HepG2 (cell line): ENCODE measurements at regions not wholly inside any gene's neighbourhood (a gene's known extent, or its start where the extent isn't known, plus 50 kb on each side); places are given as distances from the start of the nearest gene placed in this dataset.

Source experiments
- ATAC-seq: fragments of 200-7000 bp; cut with Tn5 transposase; 3 replicates; pipeline ENCODE4 v1.9.1; 2020; ENCODE audit warnings: mild to moderate bottlenecking, moderate library complexity
- BruUV-seq: library from RNA; stranded (reverse); fragments of 400-500 nt; replicated peaks from 2 replicates; lab custom pipeline; 2021; lab: Mats Ljungman, UMichigan
- CTCF ChIA-PET: fragments of 300-600 bp; formaldehyde crosslinking; extraction: SDS; loops from one replicate; lab custom pipeline; 2021; ENCODE audit warnings: low total read pairs, inconsistent platforms, low intra/inter-chr PET ratio; lab: Yijun Ruan, JAX
- POLR2A ChIA-PET: fragments of 350-600 bp; sonication (Branson Sonifier 250); formaldehyde crosslinking; loops from one replicate; lab custom pipeline; 2020; ENCODE audit warnings: antibody characterized with exemption, inconsistent platforms; lab: Yijun Ruan, JAX
- DNase-seq: peaks from one replicate; pipeline ENCODE4 v3.0.0-alpha.2; 2015; ENCODE audit warnings: low spot score
- FAIRE-seq: peaks from 3 replicates; lab custom pipeline; 2011; peaks lifted over from hg19 to GRCh38; lab: Jason Lieb, UNC
- H2AFZ ChIP-seq: one replicate; pipeline ENCODE4 v1.6.1; 2011; ENCODE audit warnings: low read length, inconsistent platforms
- H3K27ac ChIP-seq: fragments of 300-600 bp; 3 replicates; pipeline ENCODE4 v1.8.0; 2011; ENCODE audit warnings: mixed run types, mild to moderate bottlenecking, mixed read lengths, low read length, inconsistent platforms; ENCODE audit not compliant: insufficient read depth; ENCODE audit errors: extremely low read length
- H3K27me3 ChIP-seq, 2 experiments: fragments of 200-600 bp in 1 of 2; 2 replicates in 1 of 2; 3 replicates in 1 of 2; pipeline versions ENCODE4 v1.6.0 to v1.8.0; 2011; ENCODE audit warnings: low read length in 2 of 2, mild to moderate bottlenecking in 2 of 2, moderate library complexity in 2 of 2, inconsistent platforms in 1 of 2; ENCODE audit not compliant: insufficient read depth in 2 of 2, control insufficient read depth in 1 of 2
- H3K36me3 ChIP-seq, 2 experiments: fragments of 200-600 bp in 1 of 2; replicated peaks in 1 of 2; 2 replicates in 1 of 2; 3 replicates in 1 of 2; pipeline versions ENCODE4 v1.5.1 to v1.8.0; 2011; ENCODE audit warnings: low read length in 2 of 2, inconsistent platforms in 1 of 2; ENCODE audit not compliant: insufficient read depth in 2 of 2, control insufficient read depth in 1 of 2
- H3K4me1 ChIP-seq: 2 replicates; pipeline ENCODE4 v1.5.1; 2012; ENCODE audit warnings: low read length, inconsistent platforms; ENCODE audit not compliant: insufficient read depth
- H3K4me2 ChIP-seq: 2 replicates; pipeline ENCODE4 v1.6.0; 2011; ENCODE audit warnings: low read depth, low read length, inconsistent platforms
- H3K4me3 ChIP-seq, 3 experiments: fragments of 200-600 bp in 1 of 3; sonication (generic), shearing (Covaris generic) in 1 of 3; replicated peaks in 1 of 3; 2 replicates each; pipeline ENCODE4 v1.5.1; 2011 to 2016; ENCODE audit warnings: low read length in 3 of 3, inconsistent platforms in 2 of 3, low read depth in 2 of 3, mild to moderate bottlenecking in 2 of 3, control low read depth in 1 of 3, mixed read lengths in 1 of 3; ENCODE audit not compliant: insufficient read depth in 1 of 3
- H3K79me2 ChIP-seq: one replicate; pipeline ENCODE4 v1.6.1; 2011; ENCODE audit warnings: low read length, inconsistent platforms; ENCODE audit not compliant: insufficient read depth
- H3K9ac ChIP-seq: 2 replicates; pipeline ENCODE4 v1.6.0; 2011; ENCODE audit warnings: mild to moderate bottlenecking, low read depth, low read length, inconsistent platforms; ENCODE audit not compliant: insufficient read depth
- H3K9me3 ChIP-seq: 2 replicates; pipeline ENCODE4 v1.5.1; 2012; ENCODE audit warnings: mild to moderate bottlenecking, low read length
- H4K20me1 ChIP-seq: 2 replicates; pipeline ENCODE4 v1.6.0; 2011; ENCODE audit warnings: inconsistent platforms, mild to moderate bottlenecking, low read length, moderate library complexity; ENCODE audit not compliant: insufficient read depth
- ARNTL ChIP-seq: sonication (generic); formaldehyde crosslinking; IDR thresholded peaks from 2 replicates; pipeline ENCODE4 v1.4.0; 2020; ENCODE audit warnings: mild to moderate bottlenecking, missing genetic modification reagents
- BCL3 ChIP-seq: sonication (generic); formaldehyde crosslinking; IDR thresholded peaks from 2 replicates; pipeline ENCODE4 v1.5.1; 2020; ENCODE audit warnings: mild to moderate bottlenecking, missing genetic modification reagents, moderate library complexity
- DNMT3B ChIP-seq: conservative IDR thresholded peaks from 2 replicates; pipeline ENCODE4 v1.6.1; 2016; ENCODE audit warnings: missing biosample characterization, control low read depth
- ELF3 ChIP-seq: IDR thresholded peaks from 2 replicates; pipeline ENCODE4 v1.6.1; 2016; ENCODE audit warnings: missing genetic modification reagents, missing compliant biosample characterization
- ZBTB39 ChIP-seq: sonication (generic); formaldehyde crosslinking; IDR thresholded peaks from 2 replicates; pipeline ENCODE4 v1.5.0; 2020; ENCODE audit warnings: missing genetic modification reagents
- ZNF260 ChIP-seq: sonication (generic); formaldehyde crosslinking; IDR thresholded peaks from 2 replicates; pipeline ENCODE4 v1.4.0; 2020; ENCODE audit warnings: missing genetic modification reagents, low read depth, mild to moderate bottlenecking, borderline replicate concordance
- ZNF275 ChIP-seq: sonication (generic); formaldehyde crosslinking; IDR thresholded peaks from 2 replicates; pipeline ENCODE4 v1.8.0; 2022; ENCODE audit warnings: missing genetic modification reagents, mild to moderate bottlenecking, inconsistent platforms, borderline replicate concordance
- ZNF598 ChIP-seq: sonication (generic); formaldehyde crosslinking; IDR thresholded peaks from 2 replicates; pipeline ENCODE4 v1.5.1; 2020; ENCODE audit warnings: mild to moderate bottlenecking, missing genetic modification reagents, borderline replicate concordance
- WGBS: methylation state at CpG from one replicate; pipeline ENCODE4 v1.1.6; 2017; ENCODE audit warnings: low lambda C conversion rate; 5-methylcytosine and 5-hydroxymethylcytosine counted together
- in situ Hi-C: cut with HindIII; loops from 2 replicates; pipeline ENCODE4 v1.10.0; 2017; ENCODE audit warnings: low pct_unique_long_range_greater_than_20kb; ENCODE audit not compliant: extremely low pct_ligation_motif_present
- intact Hi-C: fragments of 100-400 bp; cut with micrococcal nuclease; formaldehyde crosslinking; loops from one replicate; pipeline ENCODE4 v1.10.0; 2022; ENCODE audit not compliant: unreplicated experiment

GRCh38 chr10:23980094-23980493 lies 228.8 kb upstream of the KIAA1217 start:
- Histone ChIP-seq H2AFZ (no peak overlapping the region), H3K4me3 (no peak overlapping the region), H3K4me1 (no peaks in the 10 kb centered on the region), H3K9me3 (no peaks in the 10 kb centered on the region), H3K36me3 (no peaks in the 10 kb centered on the region), H3K27me3 (peaks cover 2 to 4% of the 10 kb centered on the region in 2 experiments; a peak in 1 of 5 replicates), H3K27ac (no peak overlapping the region), H3K4me2 (no peak overlapping the region), H4K20me1 (no peaks in the 10 kb centered on the region), H3K9ac (no peak overlapping the region), H3K79me2 (no peaks in the 10 kb centered on the region)
- 26% methylated on average over 3 of the region's 3 CpGs for WGBS
- TF ChIP-seq ZNF260, result no peak
- intact Hi-C loops, result no loop called here
- FAIRE-seq (no peak), ATAC-seq (no peak), DNase-seq (no peak)
- ChIA-PET POLR2A (no interaction called here), CTCF (no interaction called here)
- in situ Hi-C loops, result loop anchor here (25.0 kb wide), 1 partner anchor 532 kb away; no protein-coding TSS in a partner anchor
- BruUV-seq, result no TSS peak

- H3K4me2 ChIP-seq, result no peak overlapping the region
- H2AFZ ChIP-seq, result no peak overlapping the region
- no peaks in the 10 kb centered on the region for H4K20me1 ChIP-seq
- H3K27me3 ChIP-seq, result peaks cover 2 to 4% of the 10 kb centered on the region in 2 experiments; a peak in 1 of 5 replicates
- ChIA-PET POLR2A (no interaction called here), CTCF (no interaction called here)
- WGBS, result 21% methylated on average over 3 of the region's 3 CpGs
- intact Hi-C loops (no loop called here), in situ Hi-C loops (loop anchor here (25.0 kb wide), 1 partner anchor 531 kb away; no protein-coding TSS in a partner anchor)
- H3K9me3 ChIP-seq, result no peaks in the 10 kb centered on the region
- H3K9ac ChIP-seq, result no peak overlapping the region
- no peaks in the 10 kb centered on the region for H3K4me1 ChIP-seq
- FAIRE-seq, result no peak
- no peak overlapping the region for H3K4me3 ChIP-seq
- no TSS peak for BruUV-seq
- H3K36me3 ChIP-seq, result no peaks in the 10 kb centered on the region
- H3K27ac ChIP-seq, result no peak overlapping the region
- ATAC-seq, result no peak
- no peaks in the 10 kb centered on the region for H3K79me2 ChIP-seq
- DNase-seq, result no peak
- TF ChIP-seq ZNF598 (CRISPR knock-in tag) (no peak), ARNTL (CRISPR knock-in tag) (no peak), ZNF275 (CRISPR knock-in tag) (no peak), DNMT3B (CRISPR knock-in tag) (no peak), ZBTB39 (no peak), BCL3 (CRISPR knock-in tag) (no peak), ELF3 (CRISPR knock-in tag) (no peak)
These were observed 227.2 kb upstream of the KIAA1217 start for GRCh38 chr10:23981520-23982309.
